ENCODE measurements at regions not wholly inside any gene's neighbourhood (a gene's known extent, or its start where the extent isn't known, plus 50 kb on each side); places are given as distances from the start of the nearest gene placed in this dataset.

DNA sequence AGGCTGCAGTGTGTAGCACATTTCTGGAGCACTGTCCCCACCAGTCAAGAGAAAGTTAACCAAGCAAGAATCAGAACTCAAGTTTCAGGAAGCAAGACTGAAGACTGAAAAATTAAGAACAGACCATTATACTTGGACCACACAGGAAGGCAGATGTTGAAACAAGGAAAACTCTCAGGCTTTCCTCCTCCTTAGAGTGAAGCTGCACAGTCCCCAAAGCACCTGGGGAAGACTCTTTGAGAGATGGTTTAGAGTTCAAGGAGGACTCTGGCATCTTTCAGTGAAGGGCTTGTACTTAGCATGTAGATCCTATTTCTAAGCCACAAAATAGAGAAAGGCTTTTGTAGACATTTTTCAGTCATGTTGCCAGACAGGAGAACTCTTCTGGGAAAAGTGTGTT is 113.7 kb upstream of the KCTD3 start:
- intact Hi-C loops (cut with DNase I) = no loop called here
- ATAC-seq = no peak
- TF ChIP-seq, protein P1, sequence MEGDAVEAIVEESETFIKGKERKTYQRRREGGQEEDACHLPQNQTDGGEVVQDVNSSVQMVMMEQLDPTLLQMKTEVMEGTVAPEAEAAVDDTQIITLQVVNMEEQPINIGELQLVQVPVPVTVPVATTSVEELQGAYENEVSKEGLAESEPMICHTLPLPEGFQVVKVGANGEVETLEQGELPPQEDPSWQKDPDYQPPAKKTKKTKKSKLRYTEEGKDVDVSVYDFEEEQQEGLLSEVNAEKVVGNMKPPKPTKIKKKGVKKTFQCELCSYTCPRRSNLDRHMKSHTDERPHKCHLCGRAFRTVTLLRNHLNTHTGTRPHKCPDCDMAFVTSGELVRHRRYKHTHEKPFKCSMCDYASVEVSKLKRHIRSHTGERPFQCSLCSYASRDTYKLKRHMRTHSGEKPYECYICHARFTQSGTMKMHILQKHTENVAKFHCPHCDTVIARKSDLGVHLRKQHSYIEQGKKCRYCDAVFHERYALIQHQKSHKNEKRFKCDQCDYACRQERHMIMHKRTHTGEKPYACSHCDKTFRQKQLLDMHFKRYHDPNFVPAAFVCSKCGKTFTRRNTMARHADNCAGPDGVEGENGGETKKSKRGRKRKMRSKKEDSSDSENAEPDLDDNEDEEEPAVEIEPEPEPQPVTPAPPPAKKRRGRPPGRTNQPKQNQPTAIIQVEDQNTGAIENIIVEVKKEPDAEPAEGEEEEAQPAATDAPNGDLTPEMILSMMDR (IDR thresholded peaks at IDR 0.05) = no peak
- DNase-seq = no peak
- H3K4me1 ChIP-seq = no peaks in the 10 kb centered on the region
- H3K36me3 ChIP-seq = no peaks in the 10 kb centered on the region
- no peak overlapping the region for H3K27ac ChIP-seq
- H3K27me3 ChIP-seq = no peaks in the 10 kb centered on the region
- FAIRE-seq = no peak
- H3K9me3 ChIP-seq = no peaks in the 10 kb centered on the region
- H3K4me3 ChIP-seq = no peak overlapping the region

DNA sequence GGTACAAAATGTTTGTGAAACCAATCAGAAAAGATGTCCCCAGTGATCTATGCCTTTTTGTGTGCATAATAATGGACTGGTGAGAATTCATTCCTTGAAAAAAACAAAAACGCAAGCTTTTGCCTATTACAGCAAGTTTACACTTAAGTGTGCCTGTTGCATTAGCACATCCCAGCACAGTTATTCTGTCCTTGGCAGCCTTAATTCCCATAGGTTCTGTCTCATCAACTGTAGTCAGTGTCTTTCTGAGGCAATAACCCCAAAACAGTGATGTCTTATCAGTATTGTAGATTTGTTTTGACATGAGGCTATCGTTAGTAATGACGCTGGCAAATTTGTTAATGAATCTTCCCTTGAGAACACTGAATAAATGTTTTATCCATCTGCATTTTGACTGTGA is 109.9 kb upstream of the KCTD3 start:
- DNase-seq (no peak), FAIRE-seq (no peak), ATAC-seq (no peak)
- Histone ChIP-seq H3K36me3 (no peaks in the 10 kb centered on the region), H3K9me3 (no peaks in the 10 kb centered on the region), H3K27ac (no peak overlapping the region), H3K4me1 (no peaks in the 10 kb centered on the region), H3K4me3 (no peak overlapping the region), H3K27me3 (no peaks in the 10 kb centered on the region)
- WGBS, 2 donors = 78 to 87% methylated on average over 3 of the region's 3 CpGs
- TF ChIP-seq, protein P1 (IDR thresholded peaks at IDR 0.05) = no peak
- intact Hi-C loops (cut with DNase I) = no loop called here

DNA sequence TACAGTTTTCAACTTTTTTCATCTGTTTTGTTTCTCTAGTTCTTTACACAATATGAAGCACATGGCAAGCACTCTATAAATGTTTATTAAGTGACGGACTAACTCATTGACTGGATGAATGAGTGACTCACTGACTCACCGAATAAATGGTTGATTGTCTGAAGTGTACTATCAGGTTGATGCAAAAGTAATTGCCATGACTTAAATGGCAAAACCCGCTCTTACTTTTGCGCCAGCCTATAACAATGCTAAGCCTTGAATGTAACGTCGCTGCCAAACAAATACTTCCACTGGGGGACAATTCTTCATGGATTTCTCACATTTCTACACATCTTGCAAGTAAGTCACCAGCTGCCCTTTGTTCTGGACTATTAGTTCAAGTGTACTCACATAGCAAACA is 109.0 kb upstream of the KCTD3 start:
- intact Hi-C loops (cut with DNase I) = no loop called here
- Histone ChIP-seq H3K27ac (no peak overlapping the region), H3K36me3 (no peaks in the 10 kb centered on the region), H3K4me3 (no peak overlapping the region), H3K9me3 (no peaks in the 10 kb centered on the region), H3K27me3 (no peaks in the 10 kb centered on the region), H3K4me1 (no peaks in the 10 kb centered on the region)
- ATAC-seq (no peak), DNase-seq (no peak), FAIRE-seq (no peak)
- WGBS, 2 donors = 58 to 62% methylated on average over 6 of the region's 6 CpGs
- TF ChIP-seq, protein P1 (IDR thresholded peaks at IDR 0.05) = no peak

DNA sequence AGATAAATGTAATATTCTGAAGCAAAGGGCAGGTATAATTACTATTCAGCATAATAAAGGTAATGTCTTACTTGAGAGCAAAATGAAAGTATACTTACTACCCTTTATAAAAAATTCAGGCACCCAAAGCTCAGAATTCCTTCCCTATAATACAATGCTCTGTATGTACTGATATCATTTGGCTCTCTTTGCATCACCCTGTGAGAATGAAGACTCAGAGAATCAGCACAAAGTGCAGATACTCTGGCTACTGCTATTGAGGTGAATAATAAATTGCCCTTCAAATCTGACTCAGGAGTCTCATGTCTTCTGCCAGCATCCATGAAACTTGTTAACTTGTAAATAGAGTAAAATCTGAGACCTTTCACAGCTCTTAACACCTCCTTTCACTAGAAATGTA is 108.5 kb upstream of the KCTD3 start:
- TF ChIP-seq, protein P1 (IDR thresholded peaks at IDR 0.05) = no peak
- Histone ChIP-seq H3K27me3 (no peaks in the 10 kb centered on the region), H3K4me1 (no peaks in the 10 kb centered on the region), H3K27ac (no peak overlapping the region), H3K9me3 (no peaks in the 10 kb centered on the region), H3K36me3 (no peaks in the 10 kb centered on the region), H3K4me3 (no peak overlapping the region)
- no peak for ATAC-seq
- intact Hi-C loops (cut with DNase I) = no loop called here
- FAIRE-seq = no peak
- no peak for DNase-seq

DNA sequence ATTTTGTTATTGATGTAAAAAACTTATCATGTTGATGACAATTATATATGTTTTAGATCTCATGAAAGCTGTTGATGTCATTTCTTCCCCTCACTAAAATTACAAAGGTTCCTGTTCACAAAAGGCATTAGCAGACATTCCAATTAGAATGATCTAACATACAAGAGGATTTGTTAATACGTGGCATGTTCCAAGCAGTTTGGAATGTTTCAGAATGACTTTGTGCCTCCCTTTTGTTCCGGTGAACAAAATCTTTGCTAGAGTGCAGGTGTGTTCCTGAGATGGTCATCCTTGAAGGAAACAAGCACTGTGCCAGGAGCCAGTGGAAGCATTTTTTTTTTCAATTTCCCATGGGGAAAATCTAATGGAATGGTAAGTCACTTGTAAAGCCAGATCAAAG is 108.0 kb upstream of the KCTD3 start:
- H3K9me3 ChIP-seq = no peaks in the 10 kb centered on the region
- DNase-seq (no peak), FAIRE-seq (no peak), ATAC-seq (no peak)
- H3K36me3 ChIP-seq = no peaks in the 10 kb centered on the region
- 50 to 60% methylated on average over 2 of the region's 2 CpGs for WGBS, 2 donors
- no peaks in the 10 kb centered on the region for H3K27me3 ChIP-seq
- no peaks in the 10 kb centered on the region for H3K4me1 ChIP-seq
- H3K27ac ChIP-seq = no peak overlapping the region
- TF ChIP-seq, protein P1 (IDR thresholded peaks at IDR 0.05) = no peak
- H3K4me3 ChIP-seq = no peak overlapping the region
- intact Hi-C loops (cut with DNase I) = no loop called here

Measured in pancreas (tissue), 10 donors.